ENCODE measurements at regions not wholly inside any gene's neighbourhood (a gene's known extent, or its start where the extent isn't known, plus 50 kb on each side); places are given as distances from the start of the nearest gene placed in this dataset.

- no peak for DNase-seq (ENCODE audit: low read depth)
- no peak for TF ChIP-seq CTCF (IDR thresholded peaks at IDR 0.05; ENCODE audit: control insufficient read depth, extremely low read depth, insufficient read depth)
- H3K4me3 ChIP-seq (ENCODE audit: low read depth, low read length) = no peak overlapping the region
Measured at GRCh38 chr2:16121986-16122390, 181.6 kb downstream of the MYCN start.

GRCh38 chr2:16121231-16121985 is 181.1 kb downstream of the MYCN start:
- no peak for DNase-seq (ENCODE audit: low read depth)
- TF ChIP-seq CTCF (IDR thresholded peaks at IDR 0.05; ENCODE audit: control insufficient read depth, extremely low read depth, insufficient read depth) = no peak
- no peak overlapping the region for H3K4me3 ChIP-seq (ENCODE audit: low read depth, low read length)

- no peak for TF ChIP-seq CTCF (IDR thresholded peaks at IDR 0.05; ENCODE audit: control insufficient read depth, extremely low read depth, insufficient read depth)
- no peak for DNase-seq (ENCODE audit: low read depth)
- no peak overlapping the region for H3K4me3 ChIP-seq (ENCODE audit: low read depth, low read length)
Measured at GRCh38 chr2:16120591-16121180, 180.3 kb downstream of the MYCN start.

GRCh38 chr2:16119741-16120140 is 179.4 kb downstream of the MYCN start:
- DNase-seq (ENCODE audit: low read depth) = no peak
- TF ChIP-seq CTCF (IDR thresholded peaks at IDR 0.05; ENCODE audit: control insufficient read depth, extremely low read depth, insufficient read depth) = no peak
- H3K4me3 ChIP-seq (ENCODE audit: low read depth, low read length) = no peak overlapping the region

- no peak for DNase-seq (ENCODE audit: low read depth)
- no peak for TF ChIP-seq CTCF (IDR thresholded peaks at IDR 0.05; ENCODE audit: control insufficient read depth, extremely low read depth, insufficient read depth)
- no peak overlapping the region for H3K4me3 ChIP-seq (ENCODE audit: low read depth, low read length)
Measured at GRCh38 chr2:16118611-16119590, 178.6 kb downstream of the MYCN start.

- H3K4me3 ChIP-seq (ENCODE audit: low read depth, low read length) = no peak overlapping the region
- TF ChIP-seq CTCF (IDR thresholded peaks at IDR 0.05; ENCODE audit: control insufficient read depth, extremely low read depth, insufficient read depth) = no peak
- DNase-seq (ENCODE audit: low read depth) = no peak
Measured at GRCh38 chr2:16117791-16118610, 177.7 kb downstream of the MYCN start.

All from LNCaP clone FGC (cell line).